MM.1S (cell line): ENCODE measurements at regions not wholly inside any gene's neighbourhood (a gene's known extent, or its start where the extent isn't known, plus 50 kb on each side); places are given as distances from the start of the nearest gene placed in this dataset.

ENCODE experiments used
- DNase-seq: peaks from one replicate; pipeline ENCODE4 v3.0.0-alpha.2; 2015
- H2AFZ ChIP-seq: fragments of 300-600 bp; sonication (generic); 2 replicates; pipeline ENCODE4 v1.6.0; 2016; ENCODE audit warnings: antibody characterized with exemption, low read length
- H3F3A ChIP-seq: fragments of 300-600 bp; sonication (generic); 2 replicates; pipeline ENCODE4 v1.6.1; 2016; ENCODE audit warnings: mild to moderate bottlenecking, antibody characterized with exemption, low read length, moderate library complexity, mixed read lengths; ENCODE audit not compliant: insufficient read depth
- H3K27ac ChIP-seq: fragments of 300-600 bp; sonication (generic); 2 replicates; pipeline ENCODE4 v1.5.1; 2016; ENCODE audit warnings: mild to moderate bottlenecking, low read length
- H3K27me3 ChIP-seq: fragments of 300-600 bp; sonication (generic); replicated peaks from 2 replicates; pipeline ENCODE4 v1.6.0; 2016; ENCODE audit warnings: low read length; ENCODE audit not compliant: insufficient read depth
- H3K36me3 ChIP-seq: fragments of 300-600 bp; sonication (generic); replicated peaks from 2 replicates; pipeline ENCODE4 v1.6.1; 2016; ENCODE audit warnings: mild to moderate bottlenecking, low read length, mixed read lengths; ENCODE audit not compliant: insufficient read depth
- H3K4me1 ChIP-seq: fragments of 300-600 bp; sonication (generic); 2 replicates; pipeline ENCODE4 v1.6.1; 2016; ENCODE audit warnings: low read length, mixed read lengths
- H3K4me2 ChIP-seq: fragments of 300-600 bp; sonication (generic); 2 replicates; pipeline ENCODE4 v1.6.0; 2016; ENCODE audit warnings: low read depth, low read length
- H3K4me3 ChIP-seq: fragments of 300-600 bp; sonication (generic); 2 replicates; pipeline ENCODE4 v1.5.1; 2016; ENCODE audit warnings: low read length, mixed read lengths
- H3K79me2 ChIP-seq: fragments of 300-600 bp; sonication (generic); 2 replicates; pipeline ENCODE4 v1.6.1; 2016; ENCODE audit warnings: mixed run types, low read length, mixed read lengths
- H3K9ac ChIP-seq: fragments of 300-600 bp; sonication (generic); 2 replicates; pipeline ENCODE4 v1.6.1; 2016; ENCODE audit warnings: low read length, mixed read lengths
- H3K9me2 ChIP-seq: fragments of 300-600 bp; sonication (generic); replicated peaks from 2 replicates; pipeline ENCODE4 v1.6.1; 2016; ENCODE audit warnings: mild to moderate bottlenecking, low read length, mixed read lengths; ENCODE audit not compliant: insufficient read depth
- H3K9me3 ChIP-seq: fragments of 300-600 bp; sonication (generic); replicated peaks from 2 replicates; pipeline ENCODE4 v1.6.1; 2016; ENCODE audit warnings: mild to moderate bottlenecking, low read length, mixed read lengths; ENCODE audit not compliant: insufficient read depth
- H4K20me1 ChIP-seq: fragments of 300-600 bp; sonication (generic); 2 replicates; pipeline ENCODE4 v1.6.1; 2016; ENCODE audit warnings: mild to moderate bottlenecking, low read length, moderate library complexity, mixed read lengths; ENCODE audit not compliant: insufficient read depth
- EZH2 ChIP-seq: fragments of 300-600 bp; sonication (generic); optimal IDR thresholded peaks from 2 replicates; pipeline ENCODE3; 2017; ENCODE audit warnings: low read depth, mild to moderate bottlenecking, antibody characterized with exemption, low read length, mixed read lengths
- EZH2phosphoT487 ChIP-seq: fragments of 300-600 bp; sonication (generic); IDR thresholded peaks from 2 replicates; pipeline ENCODE4 v1.6.1; 2018; ENCODE audit warnings: antibody characterized with exemption, low read length
- TF ChIP-seq, protein P1 (sequence below): fragments of 300-600 bp; sonication (generic); IDR thresholded peaks from 2 replicates; pipeline ENCODE4 v1.5.1; 2016; ENCODE audit warnings: antibody characterized with exemption, low read length, mixed read lengths

- H3K27ac ChIP-seq: no peak overlapping the region
Measured at GRCh38 chr13:90552702-90553101, 794.8 kb upstream of the MIR17HG start.

GRCh38 chr13:90553159-90553558, 794.3 kb upstream of the MIR17HG start:
- H3K9ac ChIP-seq: no peak overlapping the region
- no peaks in the 10 kb centered on the region for H3K4me1 ChIP-seq
- H2AFZ ChIP-seq: no peak overlapping the region
- TF ChIP-seq EZH2phosphoT487 (no peak), EZH2 (no peak)
- TF ChIP-seq, protein P1, sequence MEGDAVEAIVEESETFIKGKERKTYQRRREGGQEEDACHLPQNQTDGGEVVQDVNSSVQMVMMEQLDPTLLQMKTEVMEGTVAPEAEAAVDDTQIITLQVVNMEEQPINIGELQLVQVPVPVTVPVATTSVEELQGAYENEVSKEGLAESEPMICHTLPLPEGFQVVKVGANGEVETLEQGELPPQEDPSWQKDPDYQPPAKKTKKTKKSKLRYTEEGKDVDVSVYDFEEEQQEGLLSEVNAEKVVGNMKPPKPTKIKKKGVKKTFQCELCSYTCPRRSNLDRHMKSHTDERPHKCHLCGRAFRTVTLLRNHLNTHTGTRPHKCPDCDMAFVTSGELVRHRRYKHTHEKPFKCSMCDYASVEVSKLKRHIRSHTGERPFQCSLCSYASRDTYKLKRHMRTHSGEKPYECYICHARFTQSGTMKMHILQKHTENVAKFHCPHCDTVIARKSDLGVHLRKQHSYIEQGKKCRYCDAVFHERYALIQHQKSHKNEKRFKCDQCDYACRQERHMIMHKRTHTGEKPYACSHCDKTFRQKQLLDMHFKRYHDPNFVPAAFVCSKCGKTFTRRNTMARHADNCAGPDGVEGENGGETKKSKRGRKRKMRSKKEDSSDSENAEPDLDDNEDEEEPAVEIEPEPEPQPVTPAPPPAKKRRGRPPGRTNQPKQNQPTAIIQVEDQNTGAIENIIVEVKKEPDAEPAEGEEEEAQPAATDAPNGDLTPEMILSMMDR: no peak
- no peaks in the 10 kb centered on the region for H3K9me3 ChIP-seq
- no peaks in the 10 kb centered on the region for H3K36me3 ChIP-seq
- H3K4me3 ChIP-seq: no peak overlapping the region
- no peak for DNase-seq
- H3K79me2 ChIP-seq: no peaks in the 10 kb centered on the region
- H4K20me1 ChIP-seq: no peaks in the 10 kb centered on the region
- H3K27me3 ChIP-seq: no peaks in the 10 kb centered on the region
- no peaks in the 10 kb centered on the region for H3F3A ChIP-seq
- H3K27ac ChIP-seq: no peak overlapping the region
- no peak overlapping the region for H3K4me2 ChIP-seq
- H3K9me2 ChIP-seq: no peaks in the 10 kb centered on the region

More at GRCh38 chr13:90552702-90553101, 794.8 kb upstream of the MIR17HG start:
- no peaks in the 10 kb centered on the region for H4K20me1 ChIP-seq
- no peaks in the 10 kb centered on the region for H3K4me1 ChIP-seq
- no peaks in the 10 kb centered on the region for H3K9me3 ChIP-seq
- H3K36me3 ChIP-seq: no peaks in the 10 kb centered on the region
- H3F3A ChIP-seq: no peaks in the 10 kb centered on the region
- H3K79me2 ChIP-seq: no peaks in the 10 kb centered on the region
- no peak for DNase-seq
- H3K9me2 ChIP-seq: no peaks in the 10 kb centered on the region
- no peak overlapping the region for H2AFZ ChIP-seq
- no peak overlapping the region for H3K4me3 ChIP-seq
- TF ChIP-seq EZH2phosphoT487: no peak
- TF ChIP-seq, protein P1: no peak
- no peak for TF ChIP-seq EZH2
- no peaks in the 10 kb centered on the region for H3K27me3 ChIP-seq
- no peak overlapping the region for H3K9ac ChIP-seq
- no peak overlapping the region for H3K4me2 ChIP-seq

GRCh38 chr13:90557626-90558025, 789.9 kb upstream of the MIR17HG start:
- no peaks in the 10 kb centered on the region for H3K27me3 ChIP-seq
- no peak overlapping the region for H3K4me2 ChIP-seq
- H3K27ac ChIP-seq: no peak overlapping the region
- H3K36me3 ChIP-seq: no peaks in the 10 kb centered on the region
- H4K20me1 ChIP-seq: no peaks in the 10 kb centered on the region
- no peaks in the 10 kb centered on the region for H3K9me2 ChIP-seq
- no peaks in the 10 kb centered on the region for H3K9me3 ChIP-seq
- no peak for DNase-seq
- no peak overlapping the region for H3K9ac ChIP-seq
- H3K4me1 ChIP-seq: no peaks in the 10 kb centered on the region
- no peak overlapping the region for H3K4me3 ChIP-seq
- H3F3A ChIP-seq: no peaks in the 10 kb centered on the region
- no peak overlapping the region for H2AFZ ChIP-seq
- H3K79me2 ChIP-seq: no peaks in the 10 kb centered on the region
- TF ChIP-seq, protein P1: no peak
- no peak for TF ChIP-seq EZH2

- Histone ChIP-seq H3F3A (no peaks in the 10 kb centered on the region), H3K4me1 (0 out of 2 replicates have a peak, but pooled peaks cover 3% of the 10 kb centered on the region), H2AFZ (no peak overlapping the region), H3K79me2 (no peaks in the 10 kb centered on the region), H3K9me2 (no peaks in the 10 kb centered on the region), H3K4me2 (no peak overlapping the region), H3K9me3 (no peaks in the 10 kb centered on the region), H3K36me3 (no peaks in the 10 kb centered on the region), H3K9ac (no peak overlapping the region), H3K27me3 (no peaks in the 10 kb centered on the region), H4K20me1 (no peaks in the 10 kb centered on the region), H3K27ac (no peak overlapping the region), H3K4me3 (no peak overlapping the region)
- TF ChIP-seq, protein P1: no peak
- TF ChIP-seq EZH2phosphoT487: no peak
- TF ChIP-seq EZH2: no peak
- DNase-seq: no peak
Measured at GRCh38 chr13:90562443-90562842, 785.0 kb upstream of the MIR17HG start.
